Bronchial epithelial cell (primary cell): ENCODE measurements at regions not wholly inside any gene's neighbourhood (a gene's known extent, or its start where the extent isn't known, plus 50 kb on each side); places are given as distances from the start of the nearest gene placed in this dataset.

Source experiments
- DNase-seq: peaks from one replicate; pipeline ENCODE4 v3.0.0-alpha.2; 2010; ENCODE audit warnings: low read depth
- FAIRE-seq: peaks from 2 replicates; lab custom pipeline; 2011; peaks lifted over from hg19 to GRCh38; lab: Jason Lieb, UNC
- H3K27me3 ChIP-seq: 2 replicates; pipeline ENCODE4 v1.5.1; 2011; ENCODE audit warnings: low read length; ENCODE audit not compliant: control insufficient read depth, insufficient read depth
- H3K36me3 ChIP-seq: 2 replicates; pipeline ENCODE4 v1.5.1; 2011; ENCODE audit warnings: low read length; ENCODE audit not compliant: control insufficient read depth, insufficient read depth
- H3K4me3 ChIP-seq: 2 replicates; pipeline ENCODE4 v1.5.1; 2011; ENCODE audit warnings: mild to moderate bottlenecking, low read depth, low read length, control low read depth
- TF ChIP-seq, protein P1 (sequence below): IDR thresholded peaks from 2 replicates; pipeline ENCODE4 v1.5.1; 2011; ENCODE audit warnings: mild to moderate bottlenecking, moderate library complexity, low read length, control low read depth, inconsistent platforms; ENCODE audit not compliant: insufficient read depth, severe bottlenecking

DNA sequence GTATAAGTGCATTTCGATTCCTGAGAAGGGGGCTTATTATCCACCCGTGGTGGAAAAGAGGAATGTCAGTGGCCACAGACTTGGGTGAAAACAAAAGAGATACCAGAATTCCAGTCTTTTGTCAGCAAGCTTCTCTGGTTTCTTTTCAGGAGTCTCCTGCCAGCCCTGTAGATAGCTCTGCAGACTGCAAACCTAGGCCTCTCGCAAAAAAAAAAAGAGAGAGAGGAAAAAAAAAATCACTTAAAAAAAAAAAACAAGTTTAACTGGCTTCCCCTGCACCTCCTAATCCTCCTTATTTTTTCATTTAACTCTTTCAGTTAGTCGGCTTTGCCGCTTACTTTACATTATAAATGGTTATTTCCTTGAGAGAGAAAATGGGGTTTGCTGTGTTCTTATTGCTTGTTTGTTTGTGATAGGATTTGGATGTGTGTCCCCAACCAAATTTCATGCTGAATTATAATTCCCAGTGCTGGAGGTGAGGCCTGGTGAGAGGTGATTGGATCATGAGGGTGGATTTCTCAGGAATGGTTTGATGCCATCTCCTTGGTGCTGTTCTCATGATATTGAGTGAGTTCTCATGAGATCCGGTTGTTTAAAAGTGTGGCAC is 170.0 kb downstream of the BCL11B start:
- FAIRE-seq (no peak), DNase-seq (no peak)
- H3K36me3 ChIP-seq, result no peaks in the 10 kb centered on the region
- H3K4me3 ChIP-seq, result no peak overlapping the region
- H3K27me3 ChIP-seq, result no peaks in the 10 kb centered on the region
- TF ChIP-seq, protein P1, sequence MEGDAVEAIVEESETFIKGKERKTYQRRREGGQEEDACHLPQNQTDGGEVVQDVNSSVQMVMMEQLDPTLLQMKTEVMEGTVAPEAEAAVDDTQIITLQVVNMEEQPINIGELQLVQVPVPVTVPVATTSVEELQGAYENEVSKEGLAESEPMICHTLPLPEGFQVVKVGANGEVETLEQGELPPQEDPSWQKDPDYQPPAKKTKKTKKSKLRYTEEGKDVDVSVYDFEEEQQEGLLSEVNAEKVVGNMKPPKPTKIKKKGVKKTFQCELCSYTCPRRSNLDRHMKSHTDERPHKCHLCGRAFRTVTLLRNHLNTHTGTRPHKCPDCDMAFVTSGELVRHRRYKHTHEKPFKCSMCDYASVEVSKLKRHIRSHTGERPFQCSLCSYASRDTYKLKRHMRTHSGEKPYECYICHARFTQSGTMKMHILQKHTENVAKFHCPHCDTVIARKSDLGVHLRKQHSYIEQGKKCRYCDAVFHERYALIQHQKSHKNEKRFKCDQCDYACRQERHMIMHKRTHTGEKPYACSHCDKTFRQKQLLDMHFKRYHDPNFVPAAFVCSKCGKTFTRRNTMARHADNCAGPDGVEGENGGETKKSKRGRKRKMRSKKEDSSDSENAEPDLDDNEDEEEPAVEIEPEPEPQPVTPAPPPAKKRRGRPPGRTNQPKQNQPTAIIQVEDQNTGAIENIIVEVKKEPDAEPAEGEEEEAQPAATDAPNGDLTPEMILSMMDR, result no peak

DNA sequence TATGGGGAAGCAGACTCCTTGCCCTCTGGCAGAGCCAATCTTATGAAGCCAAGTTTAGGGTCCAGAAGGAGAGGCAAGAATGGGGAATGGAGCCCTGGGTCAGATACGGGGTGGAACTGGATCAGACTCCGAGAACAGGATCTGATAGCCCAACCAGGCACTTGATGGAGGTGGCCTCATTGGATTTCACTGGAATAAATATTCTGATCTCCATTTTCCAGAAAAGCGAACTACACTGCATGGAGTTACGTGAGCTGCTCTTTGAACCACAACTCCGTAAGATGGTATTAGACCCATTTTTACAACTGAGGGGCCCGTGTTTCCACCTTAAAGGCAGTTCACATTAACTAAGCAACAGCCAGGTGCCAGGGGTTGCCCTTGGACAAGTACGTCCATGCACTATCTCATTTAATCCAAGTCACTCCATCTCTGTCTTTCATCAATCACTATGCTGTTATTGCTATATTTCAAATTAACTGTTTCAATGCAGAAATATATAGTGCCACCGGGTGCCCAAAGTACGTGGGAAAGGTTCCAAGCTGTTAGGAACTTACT is 155.2 kb downstream of the BCL11B start:
- no peak for DNase-seq
- Histone ChIP-seq H3K4me3 (no peak overlapping the region), H3K36me3 (no peaks in the 10 kb centered on the region), H3K27me3 (peaks cover 12% of the 10 kb centered on the region)
- FAIRE-seq, result no peak
- TF ChIP-seq, protein P1, result no peak

DNA sequence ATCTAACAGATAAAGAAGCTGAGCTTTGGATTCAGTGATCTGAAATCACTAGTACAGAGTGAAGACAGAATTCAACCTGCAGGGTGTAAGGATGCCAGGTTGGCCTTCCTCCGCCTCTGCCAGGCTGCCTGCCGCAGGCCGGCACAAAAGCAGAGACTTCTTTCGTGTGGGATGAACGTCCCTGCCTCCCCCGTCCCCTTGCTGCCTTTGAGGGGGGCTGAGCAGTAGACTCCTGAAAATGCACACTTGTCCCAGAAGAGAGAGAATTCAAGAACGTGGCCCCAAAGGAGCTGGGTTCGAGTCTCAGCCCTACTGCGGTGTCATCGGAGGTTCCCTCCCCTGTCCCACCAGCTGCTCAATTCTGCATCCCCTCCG is 154.3 kb downstream of the BCL11B start:
- Histone ChIP-seq H3K36me3 (no peaks in the 10 kb centered on the region), H3K27me3 (peaks cover 12% of the 10 kb centered on the region), H3K4me3 (no peak overlapping the region)
- FAIRE-seq, result no peak
- no peak for DNase-seq
- TF ChIP-seq, protein P1, result no peak

DNA sequence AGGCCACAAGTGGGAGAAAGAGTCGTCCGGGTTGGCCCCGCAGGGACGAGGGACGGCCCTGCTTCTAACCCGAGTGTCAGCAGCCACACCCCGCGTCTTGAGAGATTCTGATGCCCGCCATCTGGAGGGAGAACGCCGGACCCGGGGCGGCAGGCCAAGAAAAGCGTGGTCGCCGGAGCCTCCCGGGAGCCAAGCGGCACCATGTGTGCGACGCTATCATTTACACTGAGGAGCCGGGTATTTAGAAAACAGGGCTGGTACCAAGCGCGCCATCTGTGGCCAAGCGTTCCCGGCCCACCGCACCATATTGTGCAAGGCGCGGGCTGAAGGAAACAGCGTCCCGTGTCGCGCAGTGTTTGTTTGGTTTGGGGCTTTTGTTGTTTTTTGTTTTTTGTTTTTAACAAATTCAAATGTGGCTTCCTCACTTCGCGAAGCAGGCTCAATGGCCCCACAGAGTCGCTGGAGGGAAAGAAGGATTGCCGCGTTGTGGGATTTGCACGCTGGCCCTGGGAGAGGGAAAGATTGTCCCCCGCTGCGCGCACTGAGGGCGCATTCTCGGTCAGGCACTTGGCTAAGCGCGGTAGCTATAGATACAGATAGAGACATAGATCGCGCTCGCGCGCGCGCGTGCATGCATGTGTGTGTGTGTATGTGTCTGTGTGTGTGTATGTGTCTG is 153.8 kb downstream of the BCL11B start:
- Histone ChIP-seq H3K36me3 (no peaks in the 10 kb centered on the region), H3K4me3 (no peak overlapping the region), H3K27me3 (peaks cover 12% of the 10 kb centered on the region)
- TF ChIP-seq, protein P1, result peak; percentile 18
- FAIRE-seq (no peak), DNase-seq (no peak)

DNA sequence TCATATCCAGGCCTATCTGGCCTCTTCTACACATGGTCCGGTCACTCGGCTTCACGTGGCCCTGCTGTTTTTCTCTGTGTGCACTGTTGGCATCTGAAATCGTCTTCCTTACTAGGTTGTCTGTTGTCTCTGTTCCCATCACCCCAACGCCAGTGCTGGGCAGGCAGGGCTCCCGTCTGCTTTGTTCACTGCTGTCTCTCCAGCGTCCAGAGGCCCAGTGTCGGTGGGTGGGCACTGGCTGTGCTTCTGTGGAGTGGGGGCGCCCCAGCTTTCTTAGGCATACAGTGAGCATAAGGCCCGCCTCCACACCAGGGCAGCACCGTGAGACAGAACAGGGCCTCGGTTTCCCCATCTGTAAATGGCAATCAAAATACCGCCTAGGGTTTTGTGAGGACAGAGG is 153.1 kb downstream of the BCL11B start:
- FAIRE-seq, result no peak
- Histone ChIP-seq H3K27me3 (peaks cover 12% of the 10 kb centered on the region), H3K36me3 (no peaks in the 10 kb centered on the region), H3K4me3 (no peak overlapping the region)
- no peak for DNase-seq
- TF ChIP-seq, protein P1, result no peak
